Prostate gland (tissue), 2 donors: ENCODE measurements at regions not wholly inside any gene's neighbourhood (a gene's known extent, or its start where the extent isn't known, plus 50 kb on each side); places are given as distances from the start of the nearest gene placed in this dataset.

Experiments
- CTCF ChIP-seq, 4 experiments: fragments of 200-600 bp in 2 of 4; fragments of 450-650 bp in 2 of 4; sonication (generic) in 2 of 4; IDR thresholded peaks; 1 replicate in 3 of 4; 2 replicates in 1 of 4; pipeline ENCODE4 v1.5.1; 2016 to 2019; ENCODE audit warnings: antibody characterized with exemption in 4 of 4, mild to moderate bottlenecking in 2 of 4, moderate library complexity in 2 of 4
- POLR2AphosphoS5 ChIP-seq: sonication (generic); formaldehyde crosslinking; IDR thresholded peaks from one replicate; pipeline ENCODE4 v1.6.1; 2017; ENCODE audit warnings: antibody characterized with exemption

DNA sequence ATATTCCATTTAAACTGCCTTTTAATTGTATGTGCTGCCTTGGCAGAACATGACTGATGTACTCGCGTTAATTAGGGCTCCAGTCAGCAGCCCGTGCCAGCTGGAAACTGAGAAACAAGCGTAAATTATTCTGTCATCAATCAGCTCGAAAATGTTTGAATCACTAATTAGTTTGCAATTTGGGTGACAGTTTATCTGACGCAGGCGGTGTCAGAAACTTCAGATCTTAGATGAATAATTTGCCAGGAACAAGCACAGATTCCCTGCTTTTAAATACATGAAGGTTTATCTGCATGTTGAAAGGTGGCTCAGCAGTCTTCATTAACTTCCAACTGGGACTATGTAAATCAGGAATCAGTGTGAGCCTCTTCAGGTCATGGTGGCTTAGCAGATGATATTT lies 176.0 kb upstream of the TLE4 start:
- TF ChIP-seq CTCF (IDR thresholded peaks at IDR 0.05), result no peak
- no peak for TF ChIP-seq POLR2AphosphoS5
